GM20000 (cell line): ENCODE measurements at regions not wholly inside any gene's neighbourhood (a gene's known extent, or its start where the extent isn't known, plus 50 kb on each side); places are given as distances from the start of the nearest gene placed in this dataset.
"Not testable (repeated sequence)": the region's sequence is repeated elsewhere in the genome, so short reads cannot be mapped to it uniquely, and the experiment has no call there.

ENCODE experiments used
- DNase-seq: peaks from one replicate; pipeline ENCODE4 v3.0.0; 2012; ENCODE audit warnings: low spot score
- CTCF ChIP-seq: IDR thresholded peaks from 2 replicates; pipeline ENCODE4 v1.5.1; 2012; ENCODE audit warnings: mild to moderate bottlenecking, control low read depth; ENCODE audit errors: extremely low read depth, missing control alignments

- TF ChIP-seq CTCF = no peak
- no peak for DNase-seq
Observed at GRCh38 chr17:68106085-68106484, 70.5 kb downstream of the KPNA2 start.

DNA sequence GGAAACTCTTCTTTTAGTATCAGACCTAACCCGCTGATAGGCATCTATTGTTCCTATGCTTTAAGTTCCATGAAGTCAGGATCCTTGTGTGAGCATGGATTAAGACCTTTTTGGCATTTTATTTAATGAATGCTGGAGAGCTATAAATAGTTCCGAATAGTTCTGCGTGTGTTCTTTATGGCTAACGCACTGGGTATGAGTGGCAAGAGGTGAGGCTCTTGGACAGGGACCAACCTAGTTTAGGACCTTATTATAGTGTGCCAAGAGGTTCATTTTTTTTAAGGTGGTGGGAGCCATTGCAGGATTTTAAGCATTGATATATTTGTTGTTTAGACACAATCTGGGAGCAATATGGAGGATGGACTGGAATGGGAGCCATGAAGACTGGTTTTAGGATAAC is 71.8 kb downstream of the KPNA2 start:
- no peak for TF ChIP-seq CTCF
- no peak for DNase-seq

DNA sequence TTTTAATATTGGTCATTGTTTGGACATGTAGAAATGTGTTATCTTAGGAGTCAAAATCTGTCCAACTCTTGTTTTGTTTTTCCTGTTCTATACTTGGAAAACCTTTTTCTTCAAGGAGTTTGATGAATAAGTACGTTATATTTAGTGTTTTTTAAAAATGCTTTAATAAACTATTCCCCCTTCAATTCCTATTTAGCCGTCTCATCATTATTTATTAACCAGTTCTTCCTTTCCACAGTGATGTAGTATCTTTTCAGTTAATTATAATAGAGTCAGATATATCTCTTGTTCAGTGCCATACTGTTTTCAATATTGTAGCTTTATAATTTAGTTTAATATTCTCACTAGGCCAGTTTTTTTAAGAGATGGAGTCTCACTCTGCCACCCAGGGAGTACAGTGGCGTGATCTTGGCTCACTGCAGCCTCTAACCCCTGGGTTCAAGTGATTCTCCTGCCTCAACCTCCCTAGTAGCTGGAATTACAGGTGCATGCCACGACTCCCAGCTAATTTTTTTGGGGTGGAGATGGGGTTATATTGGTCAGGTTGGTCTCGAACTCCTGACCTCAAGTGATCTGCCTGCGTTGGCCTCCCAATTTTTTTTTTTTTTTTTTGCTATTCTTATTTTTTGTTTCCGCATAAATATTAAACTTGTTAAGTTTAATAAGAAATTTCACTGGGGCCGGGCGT is 72.9 kb downstream of the KPNA2 start:
- no peak for TF ChIP-seq CTCF

GRCh38 chr17:68109404-68109803 is 73.9 kb downstream of the KPNA2 start:
- not testable (repeated sequence) for DNase-seq

More for the DNA sequence above, 72.9 kb downstream of the KPNA2 start:
- no peak for DNase-seq

DNA sequence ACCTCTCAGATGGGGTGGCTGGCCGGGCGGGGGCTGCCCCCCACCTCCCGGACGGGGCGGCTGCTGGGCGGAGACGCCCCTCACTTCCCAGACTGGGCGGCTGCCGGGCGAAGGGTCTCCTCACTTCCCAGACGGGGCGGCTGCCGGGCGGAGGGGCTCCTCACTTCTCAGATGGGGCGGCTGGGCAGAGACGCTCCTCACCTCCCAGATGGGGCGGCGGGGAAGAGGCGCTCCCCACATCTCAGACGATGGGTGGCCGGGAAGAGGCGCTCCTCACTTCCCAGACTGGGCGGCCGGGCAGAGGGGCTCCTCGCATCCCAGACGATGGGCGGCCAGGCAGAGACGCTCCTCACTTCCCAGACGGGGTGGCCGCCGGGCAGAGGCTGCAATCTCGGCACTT is 80.7 kb downstream of the KPNA2 start:
- DNase-seq = not testable (repeated sequence)

- no peak for TF ChIP-seq CTCF
- DNase-seq = no peak
Observed at GRCh38 chr17:68122587-68122986, 87.1 kb downstream of the KPNA2 start.

DNA sequence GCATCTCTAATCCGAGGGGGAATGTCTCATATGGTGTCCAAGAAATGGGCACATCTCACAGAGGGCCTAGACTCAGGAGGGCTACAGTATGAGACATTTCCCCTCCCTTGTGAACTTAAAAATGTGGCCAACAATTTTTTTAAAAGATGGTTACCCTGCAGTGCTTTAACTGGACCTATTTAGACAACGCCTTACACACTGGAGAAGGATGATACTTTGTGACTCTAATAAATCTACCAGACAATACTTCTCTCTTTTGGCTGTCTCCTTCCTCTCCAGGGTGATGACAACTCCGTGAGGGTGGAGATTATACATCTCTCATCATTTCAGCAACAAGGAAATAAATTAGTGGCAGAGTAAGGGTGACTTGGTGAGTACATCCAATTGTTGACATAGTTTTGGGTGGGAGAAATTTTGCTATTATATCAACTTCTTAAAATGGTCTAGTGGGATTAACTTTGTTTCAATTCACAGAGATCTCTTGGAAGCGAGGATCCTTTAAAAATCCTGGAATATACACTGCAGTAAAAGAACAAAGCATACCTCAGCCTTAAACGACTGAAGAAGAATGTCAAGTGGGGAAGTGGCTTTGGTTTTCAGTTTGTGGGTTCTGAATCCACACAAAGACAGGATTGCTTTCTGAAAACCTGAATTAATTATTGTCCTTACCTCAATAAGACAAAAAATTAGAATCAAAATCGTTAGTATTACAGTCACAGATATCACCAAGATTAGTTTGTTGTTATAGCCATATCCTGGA is 89.8 kb downstream of the KPNA2 start:
- no peak for TF ChIP-seq CTCF
- no peak for DNase-seq

DNA sequence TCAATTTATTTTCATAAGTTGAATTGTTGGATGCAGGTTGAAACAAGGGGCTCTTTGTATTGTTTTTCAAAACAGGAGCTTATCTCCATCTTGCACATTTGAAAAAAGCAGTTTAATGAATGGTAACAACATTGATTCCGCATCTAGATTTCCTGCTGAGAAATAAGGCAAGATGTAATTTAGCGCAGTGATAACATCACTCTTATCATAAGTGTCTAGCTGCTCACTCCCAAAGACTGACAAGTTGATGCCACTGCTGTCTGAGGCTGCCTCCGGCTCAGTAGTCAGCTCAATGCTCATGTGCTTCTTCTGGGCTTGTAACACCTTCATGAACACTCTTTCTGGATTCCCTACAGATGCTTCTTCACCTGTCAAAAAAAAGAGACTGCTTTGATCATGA is 92.4 kb downstream of the KPNA2 start:
- no peak for TF ChIP-seq CTCF
- DNase-seq = no peak
